NCI-H82 (cell line): ENCODE measurements at regions not wholly inside any gene's neighbourhood (a gene's known extent, or its start where the extent isn't known, plus 50 kb on each side); places are given as distances from the start of the nearest gene placed in this dataset.
A peak's percentile ranks its signal among the peaks of the same experiment; 100 is the strongest.

Experiments used
- DNase-seq: peaks from one replicate; lab custom pipeline; 2025; lab: John Stamatoyannopoulos, UW

DNA sequence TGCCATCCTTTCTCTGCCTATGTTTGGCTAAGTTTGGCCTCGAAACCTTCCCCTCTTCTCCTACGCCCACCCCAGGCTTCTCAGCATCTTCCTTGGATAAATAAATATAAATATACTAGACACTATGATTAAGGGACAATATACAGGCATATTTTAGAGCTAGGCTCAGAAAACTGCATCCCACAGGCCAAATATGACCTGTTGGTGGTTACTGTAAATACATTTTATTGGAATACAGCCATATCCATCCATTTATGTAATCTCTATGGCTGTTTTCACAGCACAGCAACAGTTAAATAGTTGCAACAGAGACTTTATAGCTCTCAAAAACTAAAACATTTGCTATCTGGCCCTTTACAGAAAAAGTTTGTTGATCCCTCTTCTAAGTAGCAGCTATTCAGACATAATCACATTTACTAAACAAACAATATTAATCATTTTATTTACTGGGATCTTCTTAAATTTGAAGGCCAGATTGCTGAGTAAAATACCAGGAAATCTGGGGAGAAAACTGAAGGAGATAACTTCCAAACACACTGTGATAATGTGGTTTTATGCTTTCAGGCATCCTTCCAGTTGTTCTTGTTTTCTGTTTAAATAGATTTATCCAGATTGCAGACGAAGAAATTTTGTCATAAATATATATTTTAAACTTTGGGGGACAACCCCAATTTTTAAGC, 269.7 kb upstream of the THRB start:
- DNase-seq: no peak

DNA sequence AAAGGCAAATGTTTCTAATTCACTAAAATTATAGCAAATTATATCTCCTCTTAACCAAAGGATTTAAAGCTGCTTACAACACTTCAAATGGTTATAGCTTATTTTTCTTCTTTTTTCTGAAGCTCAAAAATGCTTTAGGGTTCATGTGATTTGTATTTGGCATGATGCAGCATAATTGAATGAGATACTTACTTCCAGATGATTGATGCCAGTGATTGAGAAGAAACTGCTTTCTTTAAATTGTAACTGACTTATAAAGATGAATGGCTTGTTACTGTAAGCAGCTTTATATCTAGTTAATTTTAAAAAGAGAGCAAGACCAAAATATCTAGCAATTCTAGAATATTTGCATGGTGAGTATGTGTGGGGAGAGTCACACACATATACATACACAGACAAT, 270.7 kb upstream of the THRB start:
- DNase-seq: no peak

DNA sequence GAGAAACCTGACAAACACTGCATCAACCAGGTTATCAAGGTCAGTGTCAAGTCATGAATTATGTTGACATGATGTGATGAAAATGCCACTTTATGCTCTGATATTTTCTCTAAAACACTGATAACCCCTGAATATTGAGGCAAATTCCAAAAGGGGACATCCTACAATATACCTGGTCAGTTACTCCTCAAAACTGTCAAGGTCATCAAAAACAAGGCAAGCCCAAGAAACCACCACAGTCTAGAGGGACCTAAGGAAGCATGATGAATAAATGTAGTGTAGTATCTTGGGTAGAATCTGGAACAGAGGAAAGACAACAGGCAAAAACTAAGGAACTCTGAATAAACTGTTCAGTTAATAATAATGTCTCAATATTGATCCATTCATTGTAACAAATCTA, 275.3 kb upstream of the THRB start:
- DNase-seq: no peak

- peak; percentile 73 for DNase-seq
Observed at GRCh38 chr3:24773798-24774197, 279.1 kb upstream of the THRB start.

DNA sequence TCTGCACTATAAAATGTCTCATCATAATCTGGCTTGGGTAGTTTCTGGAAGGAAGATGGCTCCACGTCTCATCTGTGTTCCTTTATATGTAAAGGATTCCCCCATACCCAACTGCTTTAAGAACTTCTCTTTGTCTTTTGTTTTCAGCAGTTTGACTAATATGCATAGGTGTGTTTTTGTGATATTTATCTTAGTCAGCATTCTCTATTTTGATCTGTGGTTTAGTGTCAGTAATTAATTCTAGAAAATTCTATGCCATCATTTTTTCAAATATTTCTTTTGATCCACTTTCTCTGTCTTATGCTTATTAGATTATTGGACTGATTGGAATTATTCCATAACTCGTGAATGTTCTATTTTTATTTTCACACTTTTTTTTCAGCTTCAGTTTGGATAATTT, 286.3 kb upstream of the THRB start:
- DNase-seq: no peak

- DNase-seq: no peak
Observed at GRCh38 chr3:24781454-24781853, 286.8 kb upstream of the THRB start.

DNA sequence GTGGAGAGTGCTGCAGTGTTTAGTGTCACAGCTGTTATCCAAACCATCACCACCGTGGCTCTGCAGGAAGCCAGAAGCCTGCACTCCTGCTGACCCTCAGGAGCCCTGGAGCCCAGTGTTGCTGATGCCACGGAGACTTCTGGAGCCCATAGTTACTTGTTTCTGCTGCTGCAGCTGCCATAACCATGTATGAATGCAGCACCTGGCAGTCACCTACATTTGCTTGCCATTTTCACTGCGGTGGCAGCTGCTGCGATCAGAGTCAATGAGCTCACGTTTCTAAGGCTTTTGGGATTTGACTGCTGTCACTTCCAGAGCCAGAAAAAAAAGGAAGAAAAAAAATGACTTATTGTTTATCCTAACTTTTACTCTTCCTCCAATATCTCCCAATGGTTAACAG, 299.2 kb upstream of the THRB start:
- DNase-seq: no peak

DNA sequence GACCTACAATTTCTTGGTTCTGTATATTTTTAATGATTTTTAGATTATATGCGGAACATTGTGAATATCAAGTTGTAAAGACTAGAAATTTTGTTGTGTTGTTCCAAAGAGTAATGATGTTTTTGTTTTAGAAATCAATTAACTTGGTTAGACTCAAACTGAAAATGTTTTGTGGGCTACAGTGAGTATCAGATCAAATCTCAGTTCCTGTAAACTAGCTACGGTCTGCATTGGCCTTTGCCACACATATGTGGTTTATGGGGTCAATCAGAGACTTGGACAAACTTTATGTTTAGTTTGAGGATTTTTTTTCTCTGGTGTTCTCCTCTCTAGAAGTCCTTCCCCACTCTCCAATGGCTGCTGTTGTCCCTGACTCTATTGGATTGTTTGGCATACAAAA, 308.0 kb upstream of the THRB start:
- DNase-seq: no peak

GRCh38 chr3:24804095-24804494, 309.4 kb upstream of the THRB start:
- DNase-seq: no peak

GRCh38 chr3:24810881-24811280, 316.2 kb upstream of the THRB start:
- peak; percentile 49 for DNase-seq

DNA sequence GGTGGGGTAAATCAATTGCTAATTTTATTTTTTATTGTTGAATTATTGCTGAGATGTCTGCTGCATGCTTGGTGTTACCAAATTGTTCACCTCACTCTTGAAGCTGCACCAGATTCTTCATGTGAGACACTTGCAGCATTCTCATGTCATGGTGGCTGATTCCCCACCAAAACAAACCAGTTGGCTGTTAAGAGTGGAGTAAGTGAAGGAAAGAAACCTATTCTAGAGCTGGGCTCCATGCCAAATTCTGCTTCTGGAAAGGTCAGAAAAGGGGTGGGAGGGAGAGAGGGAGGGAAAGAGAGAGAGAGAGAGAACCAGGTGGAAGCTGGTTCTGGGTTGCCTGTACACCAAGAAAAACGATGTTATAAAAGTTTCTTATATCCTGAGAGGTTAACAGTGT, 317.5 kb upstream of the THRB start:
- no peak for DNase-seq

DNA sequence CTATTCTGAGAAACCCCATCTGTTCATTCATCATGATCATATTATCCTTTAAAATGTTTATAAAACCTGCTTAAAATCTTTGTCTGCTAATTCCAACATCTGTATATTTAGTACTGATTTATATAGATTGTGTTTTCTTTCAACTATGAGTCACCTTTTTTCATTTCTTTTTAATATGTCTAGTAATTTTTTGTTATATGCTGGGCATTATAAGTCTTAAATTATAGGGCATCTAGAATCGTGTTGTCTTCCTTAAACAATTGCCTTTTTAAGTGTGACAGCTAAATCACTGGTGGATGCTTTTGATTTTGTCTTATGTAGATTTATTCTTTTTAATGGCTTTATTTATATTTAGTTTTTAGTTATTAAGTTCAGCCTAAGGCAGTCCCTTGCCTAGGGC, 323.4 kb upstream of the THRB start:
- DNase-seq: no peak

DNA sequence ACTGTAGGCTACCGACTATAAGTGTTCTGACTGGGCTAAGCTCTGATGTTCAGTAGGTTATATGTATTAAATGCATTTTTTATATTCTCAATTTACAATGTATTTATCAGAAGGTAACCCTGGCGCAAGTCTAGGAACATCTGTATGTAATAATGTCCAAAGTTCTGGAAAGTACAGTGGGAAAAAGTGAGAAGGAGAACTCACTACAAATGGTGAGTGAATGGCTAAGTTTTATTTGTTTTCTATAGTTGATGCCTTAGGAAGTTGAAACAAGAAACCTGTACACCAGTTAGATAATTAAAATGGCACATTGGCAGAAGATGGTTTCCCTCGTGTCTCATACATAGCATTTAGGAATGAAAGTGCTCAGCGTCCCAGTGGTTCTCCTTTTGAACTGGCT, 333.4 kb upstream of the THRB start:
- DNase-seq: no peak

DNA sequence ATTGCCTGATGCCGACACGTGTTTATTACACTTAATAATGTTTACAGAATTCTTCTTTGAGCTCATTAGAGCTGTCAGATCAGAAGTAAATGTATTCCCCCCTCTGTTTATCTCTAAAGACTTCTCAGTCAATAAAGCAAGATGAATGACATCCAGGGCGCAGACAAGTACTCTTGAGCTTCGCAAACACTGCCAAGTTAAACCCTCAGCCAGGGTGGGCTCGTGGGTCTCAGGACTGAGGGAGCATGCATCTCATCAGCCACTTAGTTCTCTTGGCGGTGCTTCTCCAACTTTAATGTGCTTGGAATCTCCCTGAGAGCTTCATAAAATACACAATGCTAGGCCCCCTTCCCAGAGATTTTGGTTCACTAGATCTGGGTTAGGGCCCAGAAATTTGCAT, 333.9 kb upstream of the THRB start:
- DNase-seq: peak; percentile 43

DNA sequence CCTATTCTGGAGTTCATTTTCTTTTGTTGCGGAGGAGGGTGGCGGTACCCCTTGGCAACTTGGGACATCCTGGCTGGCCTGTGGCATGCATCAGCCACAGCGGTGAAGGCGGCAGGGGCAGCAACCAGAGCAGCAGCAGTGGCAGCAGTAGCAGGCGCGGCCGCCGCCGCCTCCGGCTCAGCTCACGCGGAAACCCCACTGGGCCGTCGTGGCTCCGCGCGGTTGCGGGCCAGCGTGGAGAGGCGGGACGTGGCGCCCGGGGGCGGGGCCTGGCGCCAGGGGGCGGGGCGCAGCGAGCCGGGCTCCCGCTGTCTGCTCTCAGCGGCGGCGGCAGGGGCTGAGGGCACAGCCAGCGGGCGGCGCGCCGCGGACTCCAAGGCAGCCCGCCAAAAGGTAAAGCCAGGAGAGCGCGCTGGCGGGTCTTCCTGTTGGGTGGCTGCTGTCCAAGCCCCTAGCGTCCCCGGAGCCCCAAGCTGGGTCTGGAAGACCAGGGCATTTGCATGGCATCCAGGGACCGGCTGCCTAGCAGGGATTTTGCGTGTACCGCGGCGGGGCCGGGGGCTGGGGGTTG, 334.4 kb upstream of the THRB start:
- peak; percentile 67 for DNase-seq

DNA sequence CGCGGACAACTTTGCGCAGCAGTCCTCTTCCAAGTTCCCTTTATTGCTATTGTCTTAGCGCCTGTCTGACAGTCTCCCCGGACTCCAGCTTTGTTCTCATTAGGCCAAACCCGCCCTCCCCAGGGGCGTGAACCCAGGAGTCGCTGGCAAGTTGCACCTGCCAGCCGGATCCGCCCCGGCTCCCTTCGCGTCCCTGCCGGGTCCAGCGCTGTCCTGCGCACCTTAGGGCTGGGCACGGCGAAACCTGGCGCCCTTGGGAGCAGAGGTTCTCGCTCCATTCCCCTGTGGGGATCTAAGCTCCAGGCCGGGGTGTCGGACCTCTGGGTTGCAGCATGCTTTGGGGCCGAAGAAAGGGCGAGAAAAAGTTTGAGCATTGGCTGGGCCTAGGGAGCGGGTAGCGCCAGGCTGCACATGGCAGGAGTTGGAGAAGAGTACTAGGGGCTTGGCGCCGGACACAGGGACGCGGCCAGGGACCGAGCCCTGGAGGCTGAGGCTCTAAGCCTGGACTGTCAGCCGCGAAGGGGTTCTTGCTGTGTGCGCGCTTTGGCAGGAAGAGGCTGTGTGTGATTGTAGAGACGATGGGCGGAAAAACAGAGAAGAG, 335.1 kb upstream of the THRB start:
- peak; percentile 16 for DNase-seq

- DNase-seq: peak; percentile 10
Observed at GRCh38 chr3:24830230-24831152, 335.8 kb upstream of the THRB start.

GRCh38 chr3:24831221-24831620, 336.6 kb upstream of the THRB start:
- no peak for DNase-seq

DNA sequence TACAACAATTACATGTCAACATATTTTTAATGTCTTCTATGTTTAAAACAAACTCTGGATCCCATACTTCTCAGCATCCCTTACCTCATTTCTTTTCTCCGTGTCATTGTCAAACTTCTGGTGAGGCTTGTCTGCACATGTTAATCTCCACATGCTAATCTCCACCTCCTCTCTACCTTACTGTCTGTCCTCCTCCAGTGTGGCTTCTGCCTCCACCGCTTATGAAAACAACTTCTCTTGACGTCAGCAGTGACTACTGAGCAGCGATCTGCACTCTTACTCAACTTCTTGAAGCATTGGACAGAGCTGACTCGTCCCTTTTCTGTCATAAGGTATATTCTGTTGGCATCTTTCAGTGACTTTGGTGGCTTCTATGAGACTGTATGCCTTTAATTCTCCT, 338.2 kb upstream of the THRB start:
- DNase-seq: peak; percentile 31

DNA sequence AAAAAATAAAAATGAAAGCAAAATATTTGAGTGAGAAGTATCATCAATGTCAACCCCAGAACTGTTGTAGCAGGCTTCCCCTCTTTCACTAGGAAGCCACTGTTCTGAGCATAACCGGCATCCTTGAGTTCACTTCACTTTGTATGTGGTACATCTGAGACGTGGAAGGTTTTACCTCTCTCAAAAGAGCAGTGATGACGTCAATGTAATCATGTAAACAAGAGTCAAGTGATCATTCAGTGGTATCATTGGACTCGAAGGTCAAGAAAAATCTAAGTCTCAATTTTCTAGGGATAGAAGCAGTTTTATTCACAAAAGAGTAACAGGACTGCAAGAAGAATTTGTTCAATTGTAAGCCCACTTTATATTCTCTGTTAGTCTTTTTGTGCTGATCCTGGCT, 339.8 kb upstream of the THRB start:
- no peak for DNase-seq

- DNase-seq: no peak
Observed at GRCh38 chr3:24835510-24835909, 340.9 kb upstream of the THRB start.

- no peak for DNase-seq
Observed at GRCh38 chr3:24837601-24838000, 343.0 kb upstream of the THRB start.

DNA sequence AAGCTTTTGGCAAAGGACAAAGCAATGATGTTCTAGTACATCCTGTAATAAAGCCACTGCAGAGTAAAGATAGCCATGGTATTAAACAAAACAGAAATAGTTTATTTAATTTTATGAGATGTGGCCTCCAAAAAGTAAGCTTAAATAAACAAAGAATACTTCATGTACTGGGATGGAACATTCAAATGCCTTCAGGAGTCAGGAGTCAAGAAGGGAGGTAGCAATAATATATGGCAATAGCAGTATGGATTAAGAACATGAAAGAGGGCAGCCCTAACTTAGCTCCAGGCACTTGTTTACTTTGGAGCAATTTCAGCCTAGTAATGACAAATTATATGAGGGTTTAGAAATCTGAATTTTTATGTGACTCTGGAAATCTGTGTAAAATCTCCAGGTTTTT, 343.9 kb upstream of the THRB start:
- no peak for DNase-seq
